ENCODE measurements at regions not wholly inside any gene's neighbourhood (a gene's known extent, or its start where the extent isn't known, plus 50 kb on each side); places are given as distances from the start of the nearest gene placed in this dataset.

- no peak for DNase-seq (ENCODE audit: low read depth)
Observed at GRCh38 chr5:109945097-109945678, 255.5 kb downstream of the MAN2A1 start.

- no peak for DNase-seq (ENCODE audit: low read depth)
Observed at GRCh38 chr5:109945723-109946480, 256.2 kb downstream of the MAN2A1 start.

GRCh38 chr5:109946610-109947009 lies 256.9 kb downstream of the MAN2A1 start:
- DNase-seq (ENCODE audit: low read depth) = no peak

GRCh38 chr5:109947667-109948066 lies 257.9 kb downstream of the MAN2A1 start:
- DNase-seq (ENCODE audit: low read depth) = no peak

- DNase-seq (ENCODE audit: low read depth) = no peak
Observed at GRCh38 chr5:109950634-109951033, 260.9 kb downstream of the MAN2A1 start.

- DNase-seq (ENCODE audit: low read depth) = no peak
Observed at GRCh38 chr5:109951348-109951747, 261.6 kb downstream of the MAN2A1 start.

- no peak for DNase-seq (ENCODE audit: low read depth)
Observed at GRCh38 chr5:109951758-109952157, 262.0 kb downstream of the MAN2A1 start.

- DNase-seq (ENCODE audit: low read depth) = no peak
Observed at GRCh38 chr5:109953761-109954160, 264.0 kb downstream of the MAN2A1 start.

- DNase-seq (ENCODE audit: low read depth) = no peak
Observed at GRCh38 chr5:109956884-109957283, 267.2 kb downstream of the MAN2A1 start.

- no peak for DNase-seq (ENCODE audit: low read depth)
Observed at GRCh38 chr5:109958082-109958481, 268.4 kb downstream of the MAN2A1 start.

- DNase-seq (ENCODE audit: low read depth) = no peak
Observed at GRCh38 chr5:109959652-109960051, 269.9 kb downstream of the MAN2A1 start.

- DNase-seq (ENCODE audit: low read depth) = no peak
Observed at GRCh38 chr5:109961751-109962150, 272.0 kb downstream of the MAN2A1 start.

- DNase-seq (ENCODE audit: low read depth) = peak; percentile 66
Observed at GRCh38 chr5:109962882-109963603, 273.3 kb downstream of the MAN2A1 start.

GRCh38 chr5:109964136-109964535 lies 274.4 kb downstream of the MAN2A1 start:
- peak; percentile 18 for DNase-seq (ENCODE audit: low read depth)

GRCh38 chr5:109965634-109966033 lies 275.9 kb downstream of the MAN2A1 start:
- DNase-seq (ENCODE audit: low read depth) = no peak

GRCh38 chr5:109971968-109972367 lies 282.2 kb downstream of the MAN2A1 start:
- no peak for DNase-seq (ENCODE audit: low read depth)

GRCh38 chr5:109981979-109982378 lies 292.3 kb downstream of the MAN2A1 start:
- no peak for DNase-seq (ENCODE audit: low read depth)

GRCh38 chr5:109982966-109983534 lies 293.3 kb downstream of the MAN2A1 start:
- peak; percentile 57 for DNase-seq (ENCODE audit: low read depth)

GRCh38 chr5:109986726-109987125 lies 297.0 kb downstream of the MAN2A1 start:
- DNase-seq (ENCODE audit: low read depth) = no peak

GRCh38 chr5:109987355-109987754 lies 297.6 kb downstream of the MAN2A1 start:
- peak; percentile 29 for DNase-seq (ENCODE audit: low read depth)

GRCh38 chr5:109987970-109988369 lies 298.2 kb downstream of the MAN2A1 start:
- peak; percentile 46 for DNase-seq (ENCODE audit: low read depth)

GRCh38 chr5:109989161-109989560 lies 299.4 kb downstream of the MAN2A1 start:
- DNase-seq (ENCODE audit: low read depth) = no peak

All from amniotic epithelial cell (primary cell).